ENCODE measurements at regions not wholly inside any gene's neighbourhood (a gene's known extent, or its start where the extent isn't known, plus 50 kb on each side); places are given as distances from the start of the nearest gene placed in this dataset.
"Not testable (repeated sequence)": the region's sequence is repeated elsewhere in the genome, so short reads cannot be mapped to it uniquely, and the experiment has no call there.

GRCh38 chr10:65375528-65375927 lies 1550.3 kb upstream of the LRRTM3 start:
- DNase-seq (ENCODE audit: low read depth): no peak

- no peak for DNase-seq (ENCODE audit: low read depth)
These were observed 1548.1 kb upstream of the LRRTM3 start for GRCh38 chr10:65377687-65378086.

GRCh38 chr10:65394502-65395297 lies 1531.1 kb upstream of the LRRTM3 start:
- no peak for DNase-seq (ENCODE audit: low read depth)

- DNase-seq (ENCODE audit: low read depth): no peak
These were observed 1530.2 kb upstream of the LRRTM3 start for GRCh38 chr10:65395631-65396030.

- no peak for DNase-seq (ENCODE audit: low read depth)
These were observed 1528.8 kb upstream of the LRRTM3 start for GRCh38 chr10:65396997-65397396.

GRCh38 chr10:65408401-65408800 lies 1517.4 kb upstream of the LRRTM3 start:
- no peak for DNase-seq (ENCODE audit: low read depth)

GRCh38 chr10:65413001-65413400 lies 1512.8 kb upstream of the LRRTM3 start:
- DNase-seq (ENCODE audit: low read depth): no peak

- DNase-seq (ENCODE audit: low read depth): no peak
These were observed 1510.5 kb upstream of the LRRTM3 start for GRCh38 chr10:65415318-65415717.

- no peak for DNase-seq (ENCODE audit: low read depth)
These were observed 1509.7 kb upstream of the LRRTM3 start for GRCh38 chr10:65416094-65416493.

GRCh38 chr10:65419629-65420028 lies 1506.2 kb upstream of the LRRTM3 start:
- DNase-seq (ENCODE audit: low read depth): no peak

GRCh38 chr10:65423043-65423442 lies 1502.8 kb upstream of the LRRTM3 start:
- DNase-seq (ENCODE audit: low read depth): no peak

- DNase-seq (ENCODE audit: low read depth): not testable (repeated sequence)
These were observed 1496.5 kb upstream of the LRRTM3 start for GRCh38 chr10:65429381-65429780.

- no peak for DNase-seq (ENCODE audit: low read depth)
These were observed 1494.9 kb upstream of the LRRTM3 start for GRCh38 chr10:65430979-65431378.

- no peak for DNase-seq (ENCODE audit: low read depth)
These were observed 1454.8 kb upstream of the LRRTM3 start for GRCh38 chr10:65470986-65471385.

- DNase-seq (ENCODE audit: low read depth): no peak
These were observed 1443.0 kb upstream of the LRRTM3 start for GRCh38 chr10:65482848-65483247.

- DNase-seq (ENCODE audit: low read depth): no peak
These were observed 1434.0 kb upstream of the LRRTM3 start for GRCh38 chr10:65491799-65492198.

- DNase-seq (ENCODE audit: low read depth): no peak
These were observed 1429.3 kb upstream of the LRRTM3 start for GRCh38 chr10:65496541-65496940.

- DNase-seq (ENCODE audit: low read depth): no peak
These were observed 1428.0 kb upstream of the LRRTM3 start for GRCh38 chr10:65497837-65498236.

GRCh38 chr10:65500716-65501115 lies 1425.1 kb upstream of the LRRTM3 start:
- no peak for DNase-seq (ENCODE audit: low read depth)

- DNase-seq (ENCODE audit: low read depth): no peak
These were observed 1424.6 kb upstream of the LRRTM3 start for GRCh38 chr10:65501259-65501658.

- no peak for DNase-seq (ENCODE audit: low read depth)
These were observed 1407.5 kb upstream of the LRRTM3 start for GRCh38 chr10:65518379-65518778.

- no peak for DNase-seq (ENCODE audit: low read depth)
These were observed 1396.8 kb upstream of the LRRTM3 start for GRCh38 chr10:65528986-65529385.

- no peak for DNase-seq (ENCODE audit: low read depth)
These were observed 1394.3 kb upstream of the LRRTM3 start for GRCh38 chr10:65531545-65531944.

GRCh38 chr10:65534771-65535170 lies 1391.1 kb upstream of the LRRTM3 start:
- DNase-seq (ENCODE audit: low read depth): no peak
